IMR-90 (cell line): ENCODE measurements at regions not wholly inside any gene's neighbourhood (a gene's known extent, or its start where the extent isn't known, plus 50 kb on each side); places are given as distances from the start of the nearest gene placed in this dataset.

Experiments
- CEBPB ChIP-seq: IDR thresholded peaks from 2 replicates; pipeline ENCODE4 v1.6.1; 2012; ENCODE audit warnings: low read depth, low read length, improper control_type of control experiment
- FOS ChIP-seq: fragments of 150-350 bp; IDR thresholded peaks from 2 replicates; pipeline ENCODE4 v1.6.1; 2016; ENCODE audit warnings: low read depth, low read length
- MAFK ChIP-seq: IDR thresholded peaks from 2 replicates; pipeline ENCODE4 v1.6.1; 2012; ENCODE audit warnings: low read depth, low read length, improper control_type of control experiment
- MXI1 ChIP-seq: IDR thresholded peaks from 2 replicates; pipeline ENCODE4 v1.6.1; 2012; ENCODE audit warnings: low read depth, mild to moderate bottlenecking, low read length, moderate library complexity, borderline replicate concordance
- POLR2A ChIP-seq: IDR thresholded peaks from 2 replicates; pipeline ENCODE4 v1.6.1; 2012; ENCODE audit warnings: mild to moderate bottlenecking, low read depth, low read length
- RAD21 ChIP-seq: IDR thresholded peaks from 2 replicates; pipeline ENCODE4 v1.6.1; 2012; ENCODE audit warnings: low read length, improper control_type of control experiment
- RFX5 ChIP-seq: IDR thresholded peaks from 2 replicates; pipeline ENCODE4 v1.8.0; 2012; ENCODE audit warnings: low read depth, mild to moderate bottlenecking, low read length, moderate library complexity
- SMC3 ChIP-seq: fragments of 150-350 bp; IDR thresholded peaks from 2 replicates; pipeline ENCODE4 v1.6.1; 2016; ENCODE audit warnings: low read depth, mild to moderate bottlenecking, antibody characterized with exemption, low read length, moderate library complexity
- TF ChIP-seq, protein P1 (sequence below): conservative IDR thresholded peaks from 2 replicates; pipeline ENCODE4 v1.5.1; 2012; ENCODE audit warnings: mild to moderate bottlenecking, low read depth, low read length, improper control_type of control experiment
- TF ChIP-seq, protein P2 (sequence below): fragments of 150-350 bp; IDR thresholded peaks from 2 replicates; pipeline ENCODE4 v1.6.1; 2017; ENCODE audit warnings: mild to moderate bottlenecking, antibody characterized with exemption, low read length, low read depth
- TF ChIP-seq, protein P3 (sequence below): fragments of 150-350 bp; IDR thresholded peaks from 2 replicates; pipeline ENCODE4 v1.6.1; 2016; ENCODE audit warnings: low read depth, mild to moderate bottlenecking, low read length, moderate library complexity, borderline replicate concordance

DNA sequence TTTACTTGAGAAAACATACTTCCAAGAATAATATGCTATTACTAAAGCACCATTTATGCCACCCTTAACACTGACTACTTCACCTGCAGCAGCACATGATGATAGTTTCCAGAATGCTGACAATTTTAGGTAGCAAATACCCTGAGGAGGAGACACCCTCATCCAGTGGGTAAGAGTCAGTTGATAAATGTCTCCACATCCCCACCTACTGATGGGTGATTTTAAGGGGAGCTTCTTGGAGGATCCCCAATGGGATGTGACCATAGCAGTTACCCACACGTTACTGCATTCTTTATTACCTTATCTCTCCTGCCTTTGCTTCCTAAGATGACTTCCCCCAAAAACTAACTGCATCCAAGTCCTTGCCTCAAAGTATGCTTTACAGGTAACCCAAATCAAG lies 131.2 kb upstream of the SMARCAD1 start:
- no peak for TF ChIP-seq MXI1
- no peak for TF ChIP-seq POLR2A
- TF ChIP-seq, protein P1, sequence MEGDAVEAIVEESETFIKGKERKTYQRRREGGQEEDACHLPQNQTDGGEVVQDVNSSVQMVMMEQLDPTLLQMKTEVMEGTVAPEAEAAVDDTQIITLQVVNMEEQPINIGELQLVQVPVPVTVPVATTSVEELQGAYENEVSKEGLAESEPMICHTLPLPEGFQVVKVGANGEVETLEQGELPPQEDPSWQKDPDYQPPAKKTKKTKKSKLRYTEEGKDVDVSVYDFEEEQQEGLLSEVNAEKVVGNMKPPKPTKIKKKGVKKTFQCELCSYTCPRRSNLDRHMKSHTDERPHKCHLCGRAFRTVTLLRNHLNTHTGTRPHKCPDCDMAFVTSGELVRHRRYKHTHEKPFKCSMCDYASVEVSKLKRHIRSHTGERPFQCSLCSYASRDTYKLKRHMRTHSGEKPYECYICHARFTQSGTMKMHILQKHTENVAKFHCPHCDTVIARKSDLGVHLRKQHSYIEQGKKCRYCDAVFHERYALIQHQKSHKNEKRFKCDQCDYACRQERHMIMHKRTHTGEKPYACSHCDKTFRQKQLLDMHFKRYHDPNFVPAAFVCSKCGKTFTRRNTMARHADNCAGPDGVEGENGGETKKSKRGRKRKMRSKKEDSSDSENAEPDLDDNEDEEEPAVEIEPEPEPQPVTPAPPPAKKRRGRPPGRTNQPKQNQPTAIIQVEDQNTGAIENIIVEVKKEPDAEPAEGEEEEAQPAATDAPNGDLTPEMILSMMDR: no peak
- TF ChIP-seq CEBPB: no peak
- TF ChIP-seq, protein P2, sequence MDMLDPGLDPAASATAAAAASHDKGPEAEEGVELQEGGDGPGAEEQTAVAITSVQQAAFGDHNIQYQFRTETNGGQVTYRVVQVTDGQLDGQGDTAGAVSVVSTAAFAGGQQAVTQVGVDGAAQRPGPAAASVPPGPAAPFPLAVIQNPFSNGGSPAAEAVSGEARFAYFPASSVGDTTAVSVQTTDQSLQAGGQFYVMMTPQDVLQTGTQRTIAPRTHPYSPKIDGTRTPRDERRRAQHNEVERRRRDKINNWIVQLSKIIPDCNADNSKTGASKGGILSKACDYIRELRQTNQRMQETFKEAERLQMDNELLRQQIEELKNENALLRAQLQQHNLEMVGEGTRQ: no peak
- TF ChIP-seq FOS: no peak
- TF ChIP-seq, protein P3, sequence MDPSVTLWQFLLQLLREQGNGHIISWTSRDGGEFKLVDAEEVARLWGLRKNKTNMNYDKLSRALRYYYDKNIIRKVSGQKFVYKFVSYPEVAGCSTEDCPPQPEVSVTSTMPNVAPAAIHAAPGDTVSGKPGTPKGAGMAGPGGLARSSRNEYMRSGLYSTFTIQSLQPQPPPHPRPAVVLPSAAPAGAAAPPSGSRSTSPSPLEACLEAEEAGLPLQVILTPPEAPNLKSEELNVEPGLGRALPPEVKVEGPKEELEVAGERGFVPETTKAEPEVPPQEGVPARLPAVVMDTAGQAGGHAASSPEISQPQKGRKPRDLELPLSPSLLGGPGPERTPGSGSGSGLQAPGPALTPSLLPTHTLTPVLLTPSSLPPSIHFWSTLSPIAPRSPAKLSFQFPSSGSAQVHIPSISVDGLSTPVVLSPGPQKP: no peak
- no peak for TF ChIP-seq SMC3
- no peak for TF ChIP-seq RAD21
- TF ChIP-seq RFX5: no peak
- TF ChIP-seq MAFK: no peak
